Fibroblast of the aortic adventitia (primary cell): ENCODE measurements at regions not wholly inside any gene's neighbourhood (a gene's known extent, or its start where the extent isn't known, plus 50 kb on each side); places are given as distances from the start of the nearest gene placed in this dataset.
"Not testable (repeated sequence)": the region's sequence is repeated elsewhere in the genome, so short reads cannot be mapped to it uniquely, and the experiment has no call there.

ENCODE experiments used
- DNase-seq: peaks from one replicate; pipeline ENCODE4 v3.0.0-alpha.2; 2010; ENCODE audit warnings: low read depth
- H3K4me3 ChIP-seq: 2 replicates; pipeline ENCODE4 v1.5.1; 2011; ENCODE audit warnings: low read depth, mild to moderate bottlenecking, control low read depth, low read length, moderate library complexity
- TF ChIP-seq, protein P1 (sequence below): IDR thresholded peaks from 2 replicates; pipeline ENCODE4 v1.5.1; 2011; ENCODE audit warnings: mild to moderate bottlenecking, low read length, control low read depth, inconsistent platforms; ENCODE audit not compliant: insufficient read depth

DNA sequence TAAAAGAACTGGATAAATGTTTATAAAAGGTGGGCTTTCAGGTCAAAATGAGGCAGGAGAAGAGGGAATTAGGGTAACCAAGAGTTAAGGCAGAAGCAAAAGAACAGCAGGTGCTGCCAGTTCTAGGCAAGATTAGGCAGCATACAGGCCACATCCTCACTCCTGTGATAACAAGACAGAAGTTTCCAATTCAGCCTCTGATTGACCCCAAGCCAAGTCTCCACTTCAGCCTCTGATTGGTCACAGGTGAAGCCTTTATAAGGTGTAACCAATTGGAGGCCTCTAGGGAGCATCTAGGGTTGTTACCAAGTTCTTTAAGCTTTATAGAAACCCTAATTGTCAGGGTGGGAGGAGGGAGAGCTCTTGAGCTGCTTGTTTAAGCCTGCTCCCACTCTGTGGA, 160.8 kb downstream of the MATN1 start:
- no peak for DNase-seq
- TF ChIP-seq, protein P1, sequence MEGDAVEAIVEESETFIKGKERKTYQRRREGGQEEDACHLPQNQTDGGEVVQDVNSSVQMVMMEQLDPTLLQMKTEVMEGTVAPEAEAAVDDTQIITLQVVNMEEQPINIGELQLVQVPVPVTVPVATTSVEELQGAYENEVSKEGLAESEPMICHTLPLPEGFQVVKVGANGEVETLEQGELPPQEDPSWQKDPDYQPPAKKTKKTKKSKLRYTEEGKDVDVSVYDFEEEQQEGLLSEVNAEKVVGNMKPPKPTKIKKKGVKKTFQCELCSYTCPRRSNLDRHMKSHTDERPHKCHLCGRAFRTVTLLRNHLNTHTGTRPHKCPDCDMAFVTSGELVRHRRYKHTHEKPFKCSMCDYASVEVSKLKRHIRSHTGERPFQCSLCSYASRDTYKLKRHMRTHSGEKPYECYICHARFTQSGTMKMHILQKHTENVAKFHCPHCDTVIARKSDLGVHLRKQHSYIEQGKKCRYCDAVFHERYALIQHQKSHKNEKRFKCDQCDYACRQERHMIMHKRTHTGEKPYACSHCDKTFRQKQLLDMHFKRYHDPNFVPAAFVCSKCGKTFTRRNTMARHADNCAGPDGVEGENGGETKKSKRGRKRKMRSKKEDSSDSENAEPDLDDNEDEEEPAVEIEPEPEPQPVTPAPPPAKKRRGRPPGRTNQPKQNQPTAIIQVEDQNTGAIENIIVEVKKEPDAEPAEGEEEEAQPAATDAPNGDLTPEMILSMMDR = no peak
- H3K4me3 ChIP-seq = no peak overlapping the region

DNA sequence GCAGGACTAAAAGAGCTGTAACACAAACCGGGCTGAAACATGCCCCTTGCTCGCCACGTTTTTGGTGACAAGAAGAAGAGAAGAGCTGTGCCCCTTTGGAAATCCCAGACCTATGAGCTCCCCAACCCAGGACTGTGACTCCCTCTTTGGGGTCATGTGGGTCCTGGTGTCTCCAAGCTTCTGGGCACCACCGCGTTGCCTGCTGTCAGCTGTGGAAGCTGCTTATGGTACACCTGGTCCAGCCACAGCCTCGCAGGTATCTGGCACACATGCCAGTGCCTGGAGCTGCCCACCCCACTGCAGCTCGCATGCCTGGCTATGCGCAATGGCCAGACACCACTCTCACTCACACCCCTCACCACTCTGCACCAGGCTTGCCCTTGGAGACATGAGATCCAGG, 171.8 kb downstream of the MATN1 start:
- no peak for DNase-seq
- no peak overlapping the region for H3K4me3 ChIP-seq
- TF ChIP-seq, protein P1 = no peak

DNA sequence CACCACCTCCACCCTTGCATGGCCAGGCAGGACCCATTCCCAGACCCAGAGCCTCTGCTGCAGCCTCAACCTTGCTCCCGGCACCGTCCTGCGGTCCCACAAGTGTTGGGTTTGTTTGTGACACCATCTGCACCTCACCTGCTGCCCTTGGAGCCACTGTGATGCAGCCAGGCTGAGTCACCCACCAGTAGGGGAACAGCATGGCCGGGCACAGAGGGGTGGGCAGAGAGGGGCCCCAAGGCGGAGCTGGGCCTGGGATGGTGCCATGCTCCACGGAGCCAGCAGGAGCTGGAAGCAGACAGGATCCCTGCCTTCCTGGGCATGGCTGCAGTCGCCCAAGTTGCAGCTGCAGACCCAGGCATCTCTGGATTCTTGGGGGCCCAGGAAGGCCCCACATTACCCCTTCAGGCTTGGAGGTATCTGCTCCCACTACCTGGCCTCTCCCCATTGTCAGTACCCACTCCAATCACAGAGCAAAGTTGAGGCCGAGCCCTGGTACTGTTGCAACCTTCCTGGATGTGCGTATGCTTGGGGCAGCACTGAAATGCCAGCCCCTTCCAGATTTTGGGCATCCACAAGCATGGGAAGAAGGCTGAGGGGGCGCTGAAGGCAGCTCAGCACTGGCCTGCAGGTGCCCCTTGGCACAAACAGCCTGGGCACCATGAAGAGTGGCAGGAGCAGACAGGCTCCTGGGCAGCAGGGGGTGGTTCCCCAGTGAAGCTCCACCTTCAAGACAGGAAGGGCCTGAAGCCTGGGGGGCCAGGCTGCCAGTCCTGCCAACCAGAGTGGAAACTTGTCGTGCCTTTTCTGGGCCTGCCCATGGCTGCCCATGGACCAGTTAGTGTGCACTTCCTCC, 172.8 kb downstream of the MATN1 start:
- TF ChIP-seq, protein P1 = no peak
- no peak overlapping the region for H3K4me3 ChIP-seq
- no peak for DNase-seq

DNA sequence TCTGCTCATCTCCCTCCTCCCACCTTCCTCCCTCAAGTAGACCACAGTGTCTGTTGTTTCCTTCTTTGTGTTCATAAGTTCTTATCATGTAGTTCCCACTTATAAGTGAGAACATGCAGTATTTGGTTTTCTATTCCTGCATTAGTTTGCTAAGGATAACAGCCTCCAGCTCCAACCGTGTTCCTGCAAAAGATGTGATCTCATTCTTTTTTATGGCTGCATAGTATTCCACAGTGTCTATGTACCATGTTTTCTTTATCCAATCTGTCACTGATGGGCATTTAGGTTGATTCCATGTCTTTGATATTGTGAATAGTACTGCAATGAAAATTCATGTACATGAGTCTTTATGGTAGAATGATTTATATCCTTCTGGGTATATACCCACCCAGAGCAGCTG, 173.5 kb downstream of the MATN1 start:
- DNase-seq, H3K4me3 ChIP-seq: not testable (repeated sequence)

DNA sequence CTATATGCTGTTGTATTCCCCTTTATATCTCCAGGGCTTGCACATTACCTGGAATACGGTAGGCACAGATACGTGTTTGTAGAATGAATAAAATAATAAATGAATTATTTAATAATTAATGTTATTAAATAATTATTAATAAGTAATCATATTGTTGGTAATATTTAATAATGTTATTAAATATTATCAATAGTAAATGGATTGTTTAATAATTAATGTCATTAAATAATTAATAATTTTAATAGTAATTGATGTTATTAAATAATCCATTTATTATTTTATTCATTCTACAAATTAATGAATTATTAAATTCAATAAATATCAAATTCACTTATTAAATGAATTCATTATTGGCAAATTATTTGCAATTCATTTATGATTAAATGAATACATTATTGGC, 175.1 kb downstream of the MATN1 start:
- H3K4me3 ChIP-seq = no peak overlapping the region
- TF ChIP-seq, protein P1 = no peak
- DNase-seq = no peak

DNA sequence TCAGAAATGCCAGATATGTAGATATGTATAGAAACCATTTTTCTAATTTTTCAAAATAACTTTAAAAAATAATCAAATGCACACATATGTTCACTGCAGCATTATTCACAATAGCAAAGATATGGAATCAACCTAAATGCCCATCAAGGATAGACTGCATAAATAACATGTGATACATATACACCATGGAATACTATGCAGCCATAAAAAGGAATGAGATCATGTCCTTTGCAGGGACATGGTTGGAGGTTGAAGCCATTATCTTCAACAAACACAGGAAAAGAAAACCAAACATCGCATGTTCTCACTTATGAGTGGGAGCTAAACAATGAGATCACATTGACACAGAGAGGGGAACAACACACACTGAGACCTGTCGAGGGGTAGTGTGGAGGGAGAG, 176.1 kb downstream of the MATN1 start:
- not testable (repeated sequence) for DNase-seq, H3K4me3 ChIP-seq

DNA sequence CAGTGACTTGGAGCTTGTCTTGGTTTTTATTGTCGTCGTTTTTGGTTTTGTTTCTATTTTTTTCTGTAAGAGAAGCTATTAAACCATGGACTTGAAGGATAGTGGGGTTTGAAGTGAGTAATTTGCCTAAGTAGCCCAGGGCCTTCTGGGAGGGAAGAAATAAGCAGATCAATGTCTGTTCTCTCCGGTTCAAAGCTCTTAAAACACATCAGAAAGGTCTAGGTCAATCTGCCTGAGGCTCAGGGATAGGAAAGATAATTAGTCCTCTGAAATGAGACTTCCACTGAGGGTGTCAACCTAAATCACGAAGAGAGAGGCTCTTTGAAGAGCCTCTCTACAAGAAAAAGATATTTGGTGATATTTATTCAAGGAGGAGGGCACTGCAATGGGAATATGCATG, 178.0 kb downstream of the MATN1 start:
- H3K4me3 ChIP-seq = no peak overlapping the region
- no peak for DNase-seq
- TF ChIP-seq, protein P1 = no peak

DNA sequence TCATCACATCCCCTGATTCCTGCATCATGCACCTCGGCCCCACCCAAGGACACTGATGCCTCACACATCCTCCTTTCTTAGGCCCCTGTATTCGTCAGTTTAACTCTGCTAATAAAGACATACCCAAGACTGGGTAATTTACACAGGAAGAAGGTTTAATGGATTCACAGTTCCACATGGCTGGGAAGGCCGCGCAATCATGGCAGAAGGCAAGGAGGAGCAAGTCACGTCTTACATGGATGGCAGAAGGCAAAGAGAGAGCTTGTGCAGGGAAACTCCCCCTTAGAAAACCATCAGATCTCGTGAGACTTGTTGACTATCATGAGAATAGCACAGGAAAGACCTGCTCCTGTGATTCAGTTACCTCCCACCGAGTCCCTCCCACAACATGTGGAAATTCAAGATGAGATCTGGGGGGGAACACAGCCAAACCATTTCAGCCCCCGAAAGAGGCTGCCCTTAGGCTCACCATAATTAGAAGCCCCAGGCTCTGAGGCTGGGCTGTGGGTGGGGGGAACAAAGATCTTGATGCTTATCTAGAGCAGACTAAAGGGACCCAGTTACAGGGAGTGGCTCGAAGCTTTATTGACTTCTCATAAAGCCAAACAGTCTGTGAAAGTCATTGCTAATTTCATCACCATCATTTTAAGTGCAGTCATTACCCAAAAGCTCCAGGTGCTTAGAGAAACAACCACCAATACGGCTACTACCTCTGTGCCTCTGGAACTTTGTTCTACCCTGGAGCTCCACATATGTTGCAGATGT, 181.5 kb downstream of the MATN1 start:
- H3K4me3 ChIP-seq = no peak overlapping the region
- no peak for DNase-seq
- TF ChIP-seq, protein P1 = no peak
